Transverse colon (tissue), 4 donors: ENCODE measurements at regions not wholly inside any gene's neighbourhood (a gene's known extent, or its start where the extent isn't known, plus 50 kb on each side); places are given as distances from the start of the nearest gene placed in this dataset.

Experiments
- DNase-seq: peaks from one replicate; pipeline ENCODE4 v3.0.0-alpha.2; 2019
- H3K27ac ChIP-seq, 4 donors: fragments of 200-600 bp; sonication (generic); 2 replicates each; pipeline ENCODE4 v1.5.1; 2016 to 2018; ENCODE audit warnings: inconsistent platforms in 4 of 4
- H3K27me3 ChIP-seq: fragments of 200-600 bp; sonication (generic); 2 replicates; pipeline ENCODE4 v1.5.1; 2017; ENCODE audit warnings: inconsistent platforms
- H3K36me3 ChIP-seq, 4 donors: fragments of 200-600 bp; sonication (generic); 2 replicates each; pipeline ENCODE4 v1.5.1; 2017 to 2019; ENCODE audit warnings: inconsistent platforms in 4 of 4
- H3K4me1 ChIP-seq, 4 donors: fragments of 200-600 bp; sonication (generic); 2 replicates each; pipeline ENCODE4 v1.5.1; 2017 to 2020; ENCODE audit warnings: inconsistent platforms in 4 of 4
- H3K4me3 ChIP-seq, 4 donors: fragments of 200-600 bp; sonication (generic); 1 replicate in 1 of 4; 2 replicates in 3 of 4; pipeline versions ENCODE4 v1.5.1 to v1.6.1; 2017 to 2019; ENCODE audit warnings: inconsistent platforms in 4 of 4
- H3K9me3 ChIP-seq, 2 donors: fragments of 200-600 bp; sonication (generic); 2 replicates each; pipeline ENCODE4 v1.5.1; 2017 to 2019; ENCODE audit warnings: inconsistent platforms in 2 of 2
- EP300 ChIP-seq: sonication (generic); formaldehyde crosslinking; IDR thresholded peaks from one replicate; pipeline ENCODE4 v1.6.1; 2017; ENCODE audit warnings: antibody characterized with exemption, low read depth
- POLR2A ChIP-seq: fragments of 450-650 bp; IDR thresholded peaks from one replicate; pipeline ENCODE4 v1.6.1; 2016; ENCODE audit warnings: antibody characterized with exemption, mild to moderate bottlenecking, moderate library complexity
- POLR2AphosphoS5 ChIP-seq, 3 donors: sonication (generic); formaldehyde crosslinking; IDR thresholded peaks; one replicate each; pipeline ENCODE4 v1.6.1; 2016; ENCODE audit warnings: antibody characterized with exemption in 3 of 3
- WGBS, 2 donors: methylation state at CpG; one replicate each; pipeline ENCODE4 v1.1.5; 2018; ENCODE audit warnings: low coverage in 1 of 2; 5-methylcytosine and 5-hydroxymethylcytosine counted together
- in situ Hi-C, 4 donors: fragments of 200-750 bp; cut with MboI; loops; one replicate each; pipeline versions ENCODE4 v1.15.0 to v1.15.1; 2017; ENCODE audit warnings: low sequenced_read_pairs in 3 of 4, low pct_ligation_motif_present in 1 of 4, low pct_unique_long_range_greater_than_20kb in 1 of 4
- intact Hi-C: fragments of 100-400 bp; cut with DNase I; formaldehyde crosslinking; loops from one replicate; pipeline ENCODE4 v1.15.1; 2023; ENCODE audit warnings: low total_unique reads
- TF ChIP-seq, protein P1 (sequence below), 5 experiments: fragments of 200-600 bp in 3 of 5; fragments of 450-650 bp in 2 of 5; sonication (generic) in 3 of 5; IDR thresholded peaks; 1 replicate in 2 of 5; 2 replicates in 3 of 5; pipeline ENCODE4 v1.5.1; 2016 to 2017; ENCODE audit warnings: antibody characterized with exemption in 5 of 5, inconsistent platforms in 3 of 5, mild to moderate bottlenecking in 2 of 5, moderate library complexity in 1 of 5

DNA sequence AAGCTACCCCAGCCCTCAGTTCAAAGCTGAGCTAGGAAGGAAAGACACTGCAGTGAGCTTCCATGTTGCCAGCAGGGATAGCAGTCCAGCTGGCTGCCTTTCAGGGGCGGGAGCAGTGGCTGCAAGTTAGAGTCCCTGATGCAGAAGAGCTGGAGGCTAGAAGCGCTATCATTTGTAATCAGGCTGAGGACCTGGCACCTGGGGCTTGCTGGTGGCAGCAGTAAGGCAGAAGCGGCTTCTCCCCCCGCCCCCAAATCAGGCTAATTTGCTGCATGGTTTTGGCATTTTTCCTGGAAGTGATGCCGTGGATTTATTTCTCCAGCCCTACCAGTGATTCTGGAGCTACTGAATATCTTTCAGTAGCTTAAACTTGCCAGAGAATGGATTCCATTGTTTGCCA, 203.3 kb downstream of the CLCN4 start:
- Histone ChIP-seq H3K36me3 (no peaks in the 10 kb centered on the region), H3K4me1 (no peaks in the 10 kb centered on the region), H3K9me3 (no peaks in the 10 kb centered on the region), H3K27ac (no peak overlapping the region), H3K27me3 (no peaks in the 10 kb centered on the region), H3K4me3 (no peak overlapping the region)
- WGBS, 2 donors = 46% methylated on average over 5 of the region's 5 CpGs; no CpG with 5 or more reads in 1 of the 2 donors
- TF ChIP-seq POLR2A (no peak), EP300 (no peak), POLR2AphosphoS5 (IDR thresholded peaks at IDR 0.05) (no peak)
- TF ChIP-seq, protein P1, sequence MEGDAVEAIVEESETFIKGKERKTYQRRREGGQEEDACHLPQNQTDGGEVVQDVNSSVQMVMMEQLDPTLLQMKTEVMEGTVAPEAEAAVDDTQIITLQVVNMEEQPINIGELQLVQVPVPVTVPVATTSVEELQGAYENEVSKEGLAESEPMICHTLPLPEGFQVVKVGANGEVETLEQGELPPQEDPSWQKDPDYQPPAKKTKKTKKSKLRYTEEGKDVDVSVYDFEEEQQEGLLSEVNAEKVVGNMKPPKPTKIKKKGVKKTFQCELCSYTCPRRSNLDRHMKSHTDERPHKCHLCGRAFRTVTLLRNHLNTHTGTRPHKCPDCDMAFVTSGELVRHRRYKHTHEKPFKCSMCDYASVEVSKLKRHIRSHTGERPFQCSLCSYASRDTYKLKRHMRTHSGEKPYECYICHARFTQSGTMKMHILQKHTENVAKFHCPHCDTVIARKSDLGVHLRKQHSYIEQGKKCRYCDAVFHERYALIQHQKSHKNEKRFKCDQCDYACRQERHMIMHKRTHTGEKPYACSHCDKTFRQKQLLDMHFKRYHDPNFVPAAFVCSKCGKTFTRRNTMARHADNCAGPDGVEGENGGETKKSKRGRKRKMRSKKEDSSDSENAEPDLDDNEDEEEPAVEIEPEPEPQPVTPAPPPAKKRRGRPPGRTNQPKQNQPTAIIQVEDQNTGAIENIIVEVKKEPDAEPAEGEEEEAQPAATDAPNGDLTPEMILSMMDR (IDR thresholded peaks at IDR 0.05) = no peak
- intact Hi-C loops (no loop called here), in situ Hi-C loops (no loop called here)
- no peak for DNase-seq

DNA sequence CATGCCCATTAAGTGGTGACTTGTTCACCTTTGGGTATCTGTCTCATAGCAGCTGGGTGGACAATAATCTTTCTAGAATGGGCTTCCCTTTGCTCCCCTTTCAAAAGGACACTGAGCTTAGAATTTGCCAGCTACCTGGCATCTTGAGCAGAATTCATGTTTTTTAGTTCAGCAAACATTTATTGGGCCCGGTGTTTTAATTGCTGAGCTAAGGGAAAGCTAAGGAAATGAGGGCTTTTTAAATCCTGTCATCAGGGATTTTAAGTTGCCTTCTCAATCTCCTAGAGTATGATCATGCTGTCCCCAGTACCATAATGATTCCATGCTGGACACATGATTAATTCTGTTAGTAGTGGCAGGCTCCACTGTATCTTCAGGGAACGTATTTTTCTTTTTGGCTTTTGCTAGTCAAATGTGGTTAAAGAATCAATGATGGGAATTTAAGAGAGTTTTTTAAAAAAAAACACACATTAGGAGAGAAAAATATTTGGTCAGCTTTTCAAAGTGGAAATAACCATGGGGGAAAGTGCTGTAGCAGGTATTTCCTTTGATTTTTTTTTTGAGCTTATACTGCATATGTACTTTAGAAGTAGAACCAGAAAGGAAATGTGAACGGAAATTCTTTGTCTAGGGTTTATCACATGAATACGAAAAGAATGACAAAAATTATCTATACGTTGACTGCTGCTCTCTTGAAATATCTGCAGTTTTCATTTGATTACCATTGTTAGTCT, 208.9 kb downstream of the CLCN4 start:
- Histone ChIP-seq H3K4me1 (no peaks in the 10 kb centered on the region), H3K4me3 (no peak overlapping the region), H3K27me3 (no peaks in the 10 kb centered on the region), H3K36me3 (no peaks in the 10 kb centered on the region), H3K9me3 (no peaks in the 10 kb centered on the region), H3K27ac (no peak overlapping the region)
- in situ Hi-C loops (no loop called here), intact Hi-C loops (no loop called here)
- no peak for DNase-seq
- TF ChIP-seq, protein P1 (IDR thresholded peaks at IDR 0.05) = no peak
- TF ChIP-seq EP300 (no peak), POLR2A (no peak), POLR2AphosphoS5 (IDR thresholded peaks at IDR 0.05) (no peak)
- WGBS, 2 donors = 75 to 80% methylated on average over 5 of the region's 5 CpGs

DNA sequence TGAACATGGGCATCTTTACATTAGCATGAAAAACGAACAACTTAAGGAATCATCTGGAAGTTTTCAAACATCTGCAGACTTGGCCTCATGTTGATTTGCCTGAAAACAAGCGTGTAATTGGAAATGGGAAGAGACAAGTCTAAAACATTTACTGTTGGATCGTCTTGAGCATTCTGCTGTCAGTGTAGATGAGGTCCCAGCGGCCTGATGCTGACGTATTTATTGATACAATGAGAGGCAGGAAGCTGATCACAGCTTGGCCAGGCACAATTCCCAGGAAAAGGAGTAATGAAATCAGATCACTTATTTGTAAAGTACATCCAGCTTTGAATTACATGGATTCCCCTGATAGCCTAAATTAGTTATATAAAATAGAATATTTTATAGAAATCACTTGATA, 210.6 kb downstream of the CLCN4 start:
- DNase-seq = no peak
- H3K27me3 ChIP-seq = no peaks in the 10 kb centered on the region
- WGBS, 2 donors = 74 to 75% methylated on average over 2 to 5 of the region's 5 CpGs
- TF ChIP-seq POLR2A (no peak), EP300 (no peak), POLR2AphosphoS5 (IDR thresholded peaks at IDR 0.05) (no peak)
- TF ChIP-seq, protein P1 (IDR thresholded peaks at IDR 0.05) = no peak
- H3K9me3 ChIP-seq = no peaks in the 10 kb centered on the region
- no peaks in the 10 kb centered on the region for H3K4me1 ChIP-seq
- in situ Hi-C loops = no loop called here
- H3K4me3 ChIP-seq = no peak overlapping the region
- H3K36me3 ChIP-seq = no peaks in the 10 kb centered on the region
- intact Hi-C loops = no loop called here
- no peak overlapping the region for H3K27ac ChIP-seq

DNA sequence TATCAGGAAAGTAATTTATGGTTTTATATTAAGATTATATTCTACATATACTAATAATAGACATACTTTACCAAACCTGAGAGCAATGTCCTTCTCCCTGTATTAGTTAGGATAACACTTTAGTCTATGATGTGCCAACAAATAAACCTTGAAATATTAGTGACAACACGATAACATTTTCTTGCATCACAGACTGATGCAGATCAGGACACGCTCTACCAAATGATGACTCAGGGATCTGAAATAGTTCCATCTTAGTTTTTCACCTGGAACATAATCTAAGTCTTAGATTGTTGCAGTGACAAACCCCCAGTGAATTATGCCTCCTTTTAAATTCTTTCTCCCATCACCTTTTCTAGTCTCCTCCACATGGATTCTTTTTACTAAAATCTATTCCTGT, 214.2 kb downstream of the CLCN4 start:
- Histone ChIP-seq H3K36me3 (no peaks in the 10 kb centered on the region), H3K27me3 (no peaks in the 10 kb centered on the region), H3K9me3 (no peaks in the 10 kb centered on the region), H3K27ac (no peak overlapping the region), H3K4me3 (no peak overlapping the region), H3K4me1 (no peaks in the 10 kb centered on the region)
- intact Hi-C loops = no loop called here
- no peak for DNase-seq
- in situ Hi-C loops = no loop called here
- TF ChIP-seq POLR2A = no peak
- TF ChIP-seq, protein P1 (IDR thresholded peaks at IDR 0.05) = no peak
- TF ChIP-seq EP300 = no peak
- TF ChIP-seq POLR2AphosphoS5 (IDR thresholded peaks at IDR 0.05) = no peak
- whole genome bisulfite sequencing, 2 donors = 77% methylated on average over 2 of the region's 2 CpGs; no CpG with 5 or more reads in 1 of the 2 donors
